Ishikawa (cell line): ENCODE measurements at regions not wholly inside any gene's neighbourhood (a gene's known extent, or its start where the extent isn't known, plus 50 kb on each side); places are given as distances from the start of the nearest gene placed in this dataset.

Experiments
- CEBPB ChIP-seq: IDR thresholded peaks from 2 replicates; pipeline ENCODE4 v1.6.1; 2012
- EGR1 ChIP-seq: IDR thresholded peaks from 2 replicates; pipeline ENCODE4 v1.6.1; 2012
- FOXM1 ChIP-seq: IDR thresholded peaks from 2 replicates; pipeline ENCODE4 v1.6.1; 2012; ENCODE audit warnings: low read depth, borderline replicate concordance
- RAD21 ChIP-seq: IDR thresholded peaks from 2 replicates; pipeline ENCODE4 v1.6.1; 2012; ENCODE audit warnings: low read depth
- REST ChIP-seq: IDR thresholded peaks from 2 replicates; pipeline ENCODE4 v1.6.1; 2012; ENCODE audit warnings: low read depth, mild to moderate bottlenecking
- TCF12 ChIP-seq: IDR thresholded peaks from 2 replicates; pipeline ENCODE4 v1.6.1; 2012; ENCODE audit warnings: low read depth
- TEAD4 ChIP-seq: IDR thresholded peaks from 2 replicates; pipeline ENCODE4 v1.6.1; 2012
- YY1 ChIP-seq: IDR thresholded peaks from 2 replicates; pipeline ENCODE4 v1.6.1; 2012; ENCODE audit warnings: low read depth
- ZBTB7A ChIP-seq: IDR thresholded peaks from 2 replicates; pipeline ENCODE4 v1.6.1; 2012; ENCODE audit warnings: low read depth
- TF ChIP-seq, protein P1 (sequence below): IDR thresholded peaks from 2 replicates; pipeline ENCODE4 v1.6.1; 2012

- TF ChIP-seq YY1 (no peak), ZBTB7A (no peak), REST (no peak), CEBPB (no peak), EGR1 (no peak), RAD21 (no peak), FOXM1 (no peak), TCF12 (no peak), TEAD4 (no peak)
- TF ChIP-seq, protein P1, sequence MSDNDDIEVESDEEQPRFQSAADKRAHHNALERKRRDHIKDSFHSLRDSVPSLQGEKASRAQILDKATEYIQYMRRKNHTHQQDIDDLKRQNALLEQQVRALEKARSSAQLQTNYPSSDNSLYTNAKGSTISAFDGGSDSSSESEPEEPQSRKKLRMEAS: no peak
Measured at GRCh38 chr6:112931832-112932231, 584.7 kb downstream of the RFPL4B start.
